NCI-H1048 (cell line): ENCODE measurements at regions not wholly inside any gene's neighbourhood (a gene's known extent, or its start where the extent isn't known, plus 50 kb on each side); places are given as distances from the start of the nearest gene placed in this dataset.
"Not testable (repeated sequence)": the region's sequence is repeated elsewhere in the genome, so short reads cannot be mapped to it uniquely, and the experiment has no call there.

Experiments used
- DNase-seq: peaks from one replicate; lab custom pipeline; 2025; lab: John Stamatoyannopoulos, UW

DNA sequence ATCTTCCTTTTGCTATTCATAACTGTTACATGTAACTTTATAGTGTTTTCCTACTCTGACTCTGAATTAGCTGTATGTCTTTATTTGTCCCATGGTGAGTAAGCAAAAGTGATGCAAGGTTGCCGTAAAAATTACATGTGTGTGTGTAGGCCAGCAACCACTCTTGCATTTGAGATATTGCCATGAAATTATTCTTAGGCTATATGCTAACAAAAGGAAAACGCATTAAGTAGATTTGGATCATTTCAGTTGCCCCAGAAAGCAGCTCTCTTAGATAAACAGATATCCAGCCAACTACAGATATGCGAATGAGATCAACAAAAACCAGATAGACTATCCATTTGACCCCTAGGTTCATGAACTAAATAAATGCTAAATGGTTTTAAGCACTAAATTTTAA lies 73.6 kb downstream of the CYLC2 start:
- DNase-seq: no peak

DNA sequence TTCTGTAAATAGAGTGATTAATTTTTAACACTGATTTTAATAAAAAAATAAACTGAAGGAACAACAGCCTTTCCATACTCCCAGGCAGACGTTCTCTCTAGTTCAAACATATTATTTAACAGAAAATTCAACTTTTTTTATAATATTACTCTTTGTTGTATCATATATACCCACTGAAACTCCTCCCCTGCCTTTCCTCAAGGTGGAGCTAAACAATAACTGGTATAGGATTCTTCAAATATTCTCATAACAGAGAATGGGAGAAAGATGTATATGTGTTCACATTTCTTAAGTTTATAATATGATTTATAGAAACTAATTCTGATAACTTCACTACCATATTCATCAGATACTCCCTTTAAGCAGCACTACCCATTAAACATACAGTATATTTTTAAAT lies 83.4 kb downstream of the CYLC2 start:
- DNase-seq: no peak

DNA sequence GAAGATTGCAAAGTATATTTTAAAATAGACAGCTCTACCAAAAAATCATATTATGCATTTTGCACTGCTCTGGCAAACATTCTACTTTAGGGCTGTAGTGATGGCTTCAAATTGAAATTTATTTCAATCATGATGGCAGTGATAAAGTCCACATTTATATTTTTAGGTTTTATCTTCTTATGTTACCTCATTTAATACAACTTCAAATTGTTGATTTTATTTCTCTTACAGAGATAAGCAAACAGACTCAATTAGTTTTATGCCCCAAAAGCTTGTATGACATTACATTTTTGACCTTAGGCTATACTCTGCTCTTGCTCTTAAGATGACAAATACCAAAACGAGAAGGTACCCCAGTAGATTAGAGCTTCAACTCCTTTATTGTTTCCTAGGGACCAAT lies 87.4 kb downstream of the CYLC2 start:
- DNase-seq: no peak

GRCh38 chr9:103089357-103089756 lies 94.2 kb downstream of the CYLC2 start:
- no peak for DNase-seq

- no peak for DNase-seq
These were observed 109.0 kb downstream of the CYLC2 start for GRCh38 chr9:103104101-103104500.

DNA sequence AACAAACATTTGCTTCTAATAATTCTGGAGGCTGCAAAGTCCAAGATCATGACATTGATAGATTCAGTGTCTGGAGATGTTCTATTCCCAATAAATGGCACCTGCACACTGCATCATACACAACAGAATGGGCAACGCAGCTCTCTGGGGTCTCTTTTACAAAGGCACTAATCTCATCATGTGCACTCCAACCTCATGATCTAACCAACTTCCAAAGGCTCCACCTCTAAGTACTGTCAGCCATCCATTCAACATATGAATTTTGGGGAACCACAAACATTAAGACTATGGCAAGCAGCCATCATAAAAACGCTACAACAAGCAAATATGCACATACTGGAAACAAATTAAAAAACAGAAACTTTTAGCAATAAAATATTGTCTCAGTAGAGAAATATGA lies 121.1 kb downstream of the CYLC2 start:
- DNase-seq: no peak

- DNase-seq: no peak
These were observed 131.4 kb downstream of the CYLC2 start for GRCh38 chr9:103126494-103126893.

DNA sequence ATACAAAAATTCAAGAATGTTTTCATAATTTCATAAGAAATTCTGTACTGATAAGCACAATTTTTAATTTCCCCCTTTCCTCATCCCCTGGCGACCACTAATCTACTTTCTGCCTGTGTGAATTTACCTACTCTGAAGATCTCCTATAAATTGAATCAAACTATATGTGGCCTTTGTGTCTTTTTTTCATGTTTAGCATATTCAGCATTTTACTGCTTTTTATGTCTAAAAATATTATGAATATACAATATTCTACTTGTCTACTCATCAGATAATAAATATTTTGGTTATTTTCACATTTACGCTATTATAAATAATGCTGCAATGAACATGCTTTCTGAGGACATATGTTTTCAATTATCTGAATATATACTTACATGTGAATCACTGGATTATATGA lies 144.8 kb downstream of the CYLC2 start:
- no peak for DNase-seq

DNA sequence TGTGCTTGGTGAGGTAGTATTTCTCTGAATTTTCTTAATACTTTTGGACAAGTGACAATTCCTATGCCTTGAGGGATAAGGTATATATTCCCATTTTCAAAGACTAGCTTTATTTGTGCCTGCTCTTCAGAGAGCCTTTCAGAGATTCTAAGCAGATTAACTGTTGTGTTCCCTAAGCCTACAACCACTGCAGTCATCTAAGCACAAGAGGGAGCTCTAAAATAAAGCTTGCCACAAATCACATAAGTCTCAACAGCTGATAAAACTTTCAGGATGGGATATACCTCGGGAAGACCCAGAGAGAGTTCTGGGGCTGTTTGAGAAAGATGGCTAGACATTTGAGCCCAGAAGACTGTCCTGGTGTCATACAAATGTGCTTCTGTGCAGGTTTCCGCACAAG lies 157.3 kb downstream of the CYLC2 start:
- DNase-seq: no peak

- no peak for DNase-seq
These were observed 172.4 kb downstream of the CYLC2 start for GRCh38 chr9:103167530-103167929.

DNA sequence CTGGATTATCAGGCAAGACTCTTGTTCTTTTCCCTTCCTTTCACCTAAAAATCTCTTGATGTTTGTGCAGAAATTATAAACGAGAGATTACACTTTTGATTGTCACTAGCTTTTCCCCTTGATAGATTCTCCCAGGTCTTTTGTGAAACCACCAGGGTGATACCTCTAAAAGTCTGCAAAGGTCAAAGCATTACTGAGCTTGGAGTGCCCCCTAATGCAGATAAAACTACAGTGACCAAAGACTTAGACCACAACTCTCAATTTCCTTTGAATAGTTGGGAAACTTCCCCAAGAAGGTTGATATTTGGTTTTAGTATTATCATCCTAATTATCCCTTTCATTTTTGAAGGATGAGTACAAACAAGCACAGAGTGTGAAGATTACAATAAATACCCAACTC lies 173.1 kb downstream of the CYLC2 start:
- DNase-seq: no peak

DNA sequence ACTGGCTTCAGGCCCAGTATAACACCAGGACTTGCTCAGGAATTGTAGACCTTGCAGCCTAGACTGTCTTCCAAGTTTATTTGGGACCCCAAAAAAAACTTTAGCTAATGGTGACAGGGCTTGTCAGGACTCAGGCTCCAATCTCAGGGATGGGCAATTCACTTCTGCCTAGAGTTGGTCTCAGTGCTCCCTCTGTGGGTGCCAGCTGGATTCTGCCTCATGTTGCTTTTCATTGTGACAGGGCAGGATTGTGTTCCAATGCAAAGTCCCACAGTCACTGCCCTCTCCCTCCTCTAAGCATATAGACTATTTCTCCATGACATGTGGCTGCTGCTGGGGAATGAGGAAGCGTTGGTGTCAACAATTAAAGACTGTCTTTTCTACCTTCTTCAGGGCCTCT lies 174.7 kb downstream of the CYLC2 start:
- no peak for DNase-seq

DNA sequence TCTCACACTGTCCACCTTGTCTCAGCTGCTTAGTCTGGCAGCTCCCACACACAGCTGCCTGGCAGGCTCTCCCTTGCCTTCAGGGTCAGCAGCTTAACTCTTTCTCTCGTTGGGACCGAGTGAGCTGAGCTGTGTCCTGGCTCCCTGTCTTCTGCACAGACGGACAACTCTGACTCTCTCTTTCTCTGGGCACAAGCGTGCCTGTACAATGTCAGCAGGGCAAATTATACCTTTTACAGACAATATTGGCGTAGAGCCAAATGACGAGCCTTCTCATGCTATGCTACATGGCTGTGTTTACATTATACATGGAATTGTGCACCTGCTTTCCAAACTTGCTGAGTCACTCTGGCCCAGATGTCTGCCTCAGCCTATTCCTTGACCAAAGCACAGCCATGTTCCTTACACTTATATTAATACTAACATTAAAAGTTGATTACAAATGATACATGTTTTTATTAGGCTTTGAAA lies 188.6 kb downstream of the CYLC2 start:
- no peak for DNase-seq

DNA sequence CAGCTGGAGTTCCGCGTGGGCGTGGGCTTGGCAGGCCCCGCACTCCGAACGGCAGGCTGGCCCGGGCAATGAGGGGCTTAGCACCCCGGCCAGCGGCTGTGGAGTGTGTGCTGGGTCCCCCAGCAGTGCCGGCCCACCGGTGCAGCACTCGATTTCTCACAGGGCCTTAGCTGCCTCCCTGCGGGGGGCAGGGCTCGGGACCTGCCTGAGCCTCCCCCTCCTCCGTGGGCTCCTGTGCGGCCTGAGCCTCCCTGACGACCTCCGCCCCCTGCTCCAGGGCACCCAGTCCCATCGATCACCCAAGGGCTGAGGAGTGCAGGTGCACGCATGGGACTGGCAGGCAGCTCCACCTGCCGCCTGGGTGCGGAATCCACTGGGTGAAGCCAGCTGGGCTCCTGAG lies 191.8 kb downstream of the CYLC2 start:
- no peak for DNase-seq

DNA sequence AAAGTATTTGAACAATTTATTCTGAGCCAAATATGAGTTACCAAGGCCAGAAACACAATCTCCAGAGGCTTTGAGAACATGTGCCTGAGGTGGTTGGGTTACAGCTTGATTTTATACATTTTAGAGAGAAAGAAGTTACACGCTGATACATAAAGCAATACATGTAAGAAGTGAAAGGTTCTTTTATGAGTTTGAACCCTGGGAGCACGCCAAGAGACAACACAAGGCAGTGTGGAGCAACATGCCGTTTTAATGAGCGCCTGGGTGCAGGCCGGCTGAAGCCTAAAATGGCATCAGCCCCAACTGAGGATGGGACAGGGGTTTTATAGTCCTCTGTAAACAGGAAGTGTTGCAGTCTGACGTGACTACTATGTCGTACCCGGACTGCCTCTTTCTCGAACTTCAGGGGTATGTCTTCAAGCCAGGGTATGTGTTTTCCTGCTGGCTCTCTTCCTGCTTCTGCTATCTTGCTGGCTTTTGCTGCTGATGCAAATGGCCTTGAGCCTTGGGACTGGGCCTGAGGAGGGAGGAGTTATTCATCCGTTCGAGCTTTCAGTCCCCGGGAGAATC lies 193.7 kb downstream of the CYLC2 start:
- no peak for DNase-seq

GRCh38 chr9:103193992-103194391 lies 198.9 kb downstream of the CYLC2 start:
- no peak for DNase-seq

DNA sequence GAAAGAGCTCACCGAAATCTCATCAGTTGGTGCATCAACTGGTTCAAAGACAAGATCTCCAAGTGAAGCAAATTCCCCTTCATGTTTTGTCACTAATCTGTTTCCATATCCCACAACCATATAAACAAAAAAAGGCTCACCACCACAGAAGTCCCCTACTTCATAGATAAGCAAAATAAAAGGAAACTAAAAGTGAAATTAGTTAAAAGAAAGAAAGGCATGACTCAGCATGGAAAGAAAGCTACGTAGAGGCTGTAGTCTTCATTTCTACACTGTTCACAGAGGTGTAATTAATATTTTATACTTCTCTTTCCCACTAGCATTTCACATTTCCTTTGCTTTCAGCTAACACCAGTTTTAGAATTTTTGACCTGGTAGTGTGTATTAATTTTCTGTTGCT lies 208.0 kb downstream of the CYLC2 start:
- DNase-seq: no peak

- not testable (repeated sequence) for DNase-seq
These were observed 210.9 kb downstream of the CYLC2 start for GRCh38 chr9:103205881-103206585.

- DNase-seq: no peak
These were observed 215.5 kb downstream of the CYLC2 start for GRCh38 chr9:103210607-103211006.

DNA sequence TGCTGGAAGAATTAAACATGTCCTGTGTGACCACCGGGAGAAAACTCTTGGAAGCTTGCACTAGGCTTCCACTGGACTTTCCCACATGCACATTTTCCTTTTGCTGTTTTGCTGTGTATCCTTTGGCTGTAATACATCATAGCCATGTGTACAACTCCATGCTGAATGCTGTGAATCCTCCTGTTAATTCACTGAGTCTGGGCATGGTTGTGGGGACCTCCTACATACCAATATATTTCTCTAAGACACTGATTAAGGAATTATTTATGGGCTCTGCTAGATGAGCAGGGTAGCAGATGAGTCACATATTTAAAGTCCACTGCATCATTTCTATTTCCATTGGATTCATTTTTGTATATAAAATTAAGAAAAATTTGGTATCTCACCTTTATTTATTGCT lies 220.1 kb downstream of the CYLC2 start:
- DNase-seq: no peak

DNA sequence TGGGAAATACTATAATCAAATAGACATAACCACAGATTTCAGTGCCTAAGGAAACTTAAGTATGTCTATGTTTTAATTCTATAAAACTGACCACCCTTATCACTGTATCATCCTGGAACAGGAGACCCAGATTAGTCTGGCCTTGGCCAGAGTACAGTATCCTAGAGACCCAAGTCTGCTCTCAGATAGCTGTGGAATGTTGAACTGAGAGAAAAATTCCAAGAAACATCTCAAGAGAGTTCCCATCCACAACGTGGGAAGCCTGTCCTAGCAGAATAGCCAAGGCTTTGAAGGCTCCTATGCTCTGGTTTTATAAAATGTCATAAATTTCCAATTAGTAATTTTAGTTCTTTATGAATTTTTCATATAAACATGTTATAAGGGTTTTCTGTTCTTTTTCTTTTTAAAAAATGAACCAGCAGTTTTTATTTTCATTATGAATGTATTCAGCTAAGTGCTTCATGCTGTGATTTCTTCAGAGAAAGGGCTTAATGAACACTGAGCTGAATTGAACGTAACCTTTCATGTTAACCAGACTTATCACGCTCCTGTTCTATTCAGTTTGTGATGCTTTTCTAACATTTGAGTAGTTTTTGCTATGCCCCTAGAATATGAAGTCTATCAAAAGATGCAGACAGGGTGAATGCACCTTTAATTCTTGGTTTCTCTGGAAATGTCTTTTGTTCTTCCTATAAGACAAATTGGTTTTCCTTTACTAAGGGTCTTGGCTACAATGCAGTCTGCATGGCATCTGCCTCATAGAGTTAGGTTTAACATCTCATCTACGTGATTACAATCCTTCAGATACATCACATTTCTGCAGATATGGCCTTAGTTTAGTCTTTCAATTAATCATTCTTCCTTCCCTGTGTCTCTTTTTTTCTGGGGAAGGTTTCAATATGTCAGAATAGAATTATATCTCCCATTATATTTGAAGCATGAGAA lies 230.8 kb downstream of the CYLC2 start:
- no peak for DNase-seq

GRCh38 chr9:103226647-103227013 lies 231.5 kb downstream of the CYLC2 start:
- DNase-seq: no peak

DNA sequence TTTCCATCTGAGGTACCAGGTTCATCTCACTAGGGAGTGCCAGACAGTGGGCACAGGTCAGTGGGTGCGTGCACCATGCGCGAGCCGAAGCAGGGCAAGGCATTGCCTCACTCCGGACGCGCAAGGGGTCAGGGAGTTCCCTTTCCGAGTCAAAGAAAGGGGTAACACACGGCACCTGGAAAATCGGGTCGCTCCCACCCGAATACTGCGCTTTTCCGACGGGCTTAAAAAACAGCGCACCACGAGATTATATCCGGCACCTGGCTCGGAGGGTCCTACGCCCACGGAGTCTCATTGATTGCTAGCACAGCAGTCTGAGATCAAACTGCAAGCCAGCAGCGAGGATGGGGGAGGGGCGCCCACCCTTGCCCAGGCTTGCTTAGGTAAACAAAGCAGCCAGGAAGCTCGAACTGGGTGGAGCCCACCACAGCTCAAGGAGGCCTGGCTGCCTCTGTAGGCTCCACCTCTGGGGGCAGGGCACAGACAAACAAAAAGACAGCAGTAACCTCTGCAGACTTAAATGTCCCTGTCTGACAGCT lies 242.5 kb downstream of the CYLC2 start:
- DNase-seq: not testable (repeated sequence)
